Colon (tissue), 2 donors: ENCODE measurements at regions not wholly inside any gene's neighbourhood (a gene's known extent, or its start where the extent isn't known, plus 50 kb on each side); places are given as distances from the start of the nearest gene placed in this dataset.

Source experiments
- FAIRE-seq: peaks from 2 replicates; lab custom pipeline; 2012; peaks lifted over from hg19 to GRCh38; lab: Jason Lieb, UNC
- donor health status: control.
- donor health status: control.

GRCh38 chr1:18535391-18536210, 54.9 kb downstream of the KLHDC7A start:
- peak; percentile 28 for FAIRE-seq

- FAIRE-seq: no peak
These were observed 55.6 kb downstream of the KLHDC7A start for GRCh38 chr1:18536356-18536755.

DNA sequence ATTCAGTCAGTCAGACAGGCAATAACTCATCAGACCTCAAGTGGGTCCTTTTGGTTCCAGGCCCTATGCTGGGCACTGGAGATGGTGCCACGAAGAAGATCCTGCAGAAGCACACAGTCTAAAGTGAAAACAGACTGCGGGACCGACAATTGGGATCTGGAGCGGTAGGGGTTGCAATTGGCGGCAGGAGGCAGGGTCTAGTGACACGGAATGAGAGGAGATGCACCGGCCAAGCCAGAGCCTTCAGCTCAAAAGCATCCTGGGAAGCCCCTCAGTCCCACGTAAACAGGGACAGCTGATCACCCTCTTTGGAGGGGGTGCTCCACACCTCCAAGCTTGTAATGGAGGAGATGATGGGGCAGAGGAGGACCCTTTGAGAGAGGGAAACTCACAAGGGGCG, 56.2 kb downstream of the KLHDC7A start:
- no peak for FAIRE-seq

DNA sequence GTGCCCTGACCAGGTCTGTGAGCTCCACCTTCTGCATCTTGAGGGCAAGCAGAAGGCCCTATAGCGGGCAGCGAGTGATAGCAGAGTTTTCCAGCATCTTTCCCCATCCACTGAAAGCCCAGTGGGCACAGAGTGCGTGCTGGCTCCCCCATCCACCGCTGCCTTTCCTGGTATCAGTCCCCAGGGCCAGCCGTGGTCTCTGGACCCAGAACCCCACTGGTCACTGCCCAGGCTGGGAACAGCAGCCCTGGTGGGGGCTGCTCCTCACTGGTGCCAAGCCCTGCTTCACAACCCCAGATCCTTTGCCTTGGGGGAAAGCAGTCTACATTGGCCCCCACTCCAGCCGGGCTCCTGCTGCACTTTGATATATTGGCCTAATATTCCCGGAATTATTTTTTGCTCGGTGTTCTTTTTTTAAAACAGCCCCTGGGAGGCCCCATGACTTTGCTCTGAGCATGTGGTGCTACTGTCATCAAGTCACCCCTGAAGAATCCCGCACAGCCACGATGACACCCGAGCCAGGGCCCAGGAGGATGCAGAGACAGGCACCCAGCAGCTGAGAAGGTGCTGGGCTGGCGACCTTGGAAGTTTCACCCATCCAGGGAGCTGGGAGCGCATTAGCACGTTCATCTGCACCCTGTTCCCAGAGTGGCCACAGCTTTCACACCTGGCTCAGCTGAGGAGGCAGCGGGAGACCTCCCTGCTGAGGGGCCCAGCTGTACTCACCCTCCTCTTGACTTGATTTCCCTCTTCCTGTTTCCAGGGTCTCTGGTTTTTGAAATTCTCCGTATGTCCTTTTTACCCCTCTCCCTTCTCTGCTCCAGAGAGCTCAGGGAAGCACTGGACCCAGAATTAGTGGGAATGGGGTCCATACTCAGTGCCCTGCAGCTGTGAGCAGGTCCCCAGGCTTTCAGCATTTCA, 56.9 kb downstream of the KLHDC7A start:
- FAIRE-seq: no peak

DNA sequence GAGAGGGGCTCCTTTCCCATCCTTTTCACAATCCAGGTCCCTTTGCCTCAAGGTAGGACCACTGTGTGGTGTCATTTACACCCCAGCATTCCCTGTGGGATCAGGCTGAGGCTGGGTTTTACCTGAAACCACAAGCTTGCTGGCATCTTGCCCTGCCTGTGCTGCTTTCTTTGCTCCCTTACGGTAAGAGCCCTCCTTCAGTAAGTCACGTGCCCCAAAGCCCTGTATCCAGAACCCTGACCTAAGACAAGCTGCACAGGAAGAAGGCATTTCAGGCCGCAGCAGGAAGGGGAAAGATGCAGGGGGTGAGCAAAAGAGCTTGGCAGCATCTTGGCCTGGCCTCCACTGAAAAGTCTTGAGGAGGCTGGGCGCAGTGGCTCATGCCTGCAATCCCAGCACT, 58.4 kb downstream of the KLHDC7A start:
- FAIRE-seq: no peak

- no peak for FAIRE-seq
These were observed 59.5 kb downstream of the KLHDC7A start for GRCh38 chr1:18540136-18540765.

DNA sequence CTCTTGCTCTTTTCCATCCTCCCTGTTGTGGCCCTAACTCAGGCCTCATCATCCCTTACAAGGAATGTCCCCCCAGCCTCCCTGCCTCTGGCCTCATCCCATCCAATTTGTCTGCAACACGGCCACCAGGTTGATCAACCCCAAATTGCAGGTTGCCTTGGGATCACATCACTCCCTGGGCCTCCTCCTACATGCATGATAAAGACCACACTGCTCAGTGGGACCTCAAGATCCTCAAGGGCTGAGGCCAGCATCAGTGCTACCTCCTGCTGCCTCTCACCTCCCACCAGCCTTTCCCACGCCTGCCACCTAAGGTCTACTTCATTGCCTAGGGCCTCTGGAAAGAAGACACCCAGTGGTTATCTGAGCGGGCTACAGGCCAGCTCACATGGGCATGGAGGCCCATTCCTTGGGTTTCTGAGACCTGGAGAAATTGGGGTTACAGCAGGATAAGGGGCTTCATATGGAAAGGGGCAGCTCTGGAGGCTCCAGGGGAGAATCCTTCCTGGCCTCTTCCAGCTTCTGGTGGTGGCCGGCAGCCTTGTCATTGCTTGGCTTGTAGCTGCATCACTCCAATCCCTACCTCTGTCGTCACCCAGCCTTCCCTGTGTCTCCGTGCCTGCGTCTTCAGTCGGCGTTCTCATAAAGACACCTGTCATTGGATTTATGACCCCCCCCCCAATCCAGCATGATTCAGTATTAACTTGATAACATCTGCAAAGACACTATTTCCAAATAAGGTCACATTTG, 60.5 kb downstream of the KLHDC7A start:
- FAIRE-seq: no peak

DNA sequence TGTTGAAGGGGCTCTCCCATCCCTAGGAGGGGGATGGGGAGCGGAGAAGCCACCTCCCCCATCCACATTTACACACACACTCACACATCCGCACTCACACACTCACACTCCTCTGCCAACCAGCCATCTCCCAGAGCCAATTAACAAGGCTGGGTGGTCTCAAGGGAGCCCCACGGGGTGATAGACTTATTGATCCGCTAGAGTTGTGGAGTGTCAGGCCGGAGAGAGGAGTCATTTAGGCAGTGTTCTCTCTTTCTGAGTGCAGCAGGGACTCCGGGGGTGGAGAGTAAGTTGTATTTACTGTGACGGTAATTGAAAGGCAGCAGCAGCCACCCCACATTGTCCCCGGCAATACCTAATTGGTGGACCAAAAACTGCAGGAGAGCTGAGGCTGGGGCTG, 61.6 kb downstream of the KLHDC7A start:
- no peak for FAIRE-seq

DNA sequence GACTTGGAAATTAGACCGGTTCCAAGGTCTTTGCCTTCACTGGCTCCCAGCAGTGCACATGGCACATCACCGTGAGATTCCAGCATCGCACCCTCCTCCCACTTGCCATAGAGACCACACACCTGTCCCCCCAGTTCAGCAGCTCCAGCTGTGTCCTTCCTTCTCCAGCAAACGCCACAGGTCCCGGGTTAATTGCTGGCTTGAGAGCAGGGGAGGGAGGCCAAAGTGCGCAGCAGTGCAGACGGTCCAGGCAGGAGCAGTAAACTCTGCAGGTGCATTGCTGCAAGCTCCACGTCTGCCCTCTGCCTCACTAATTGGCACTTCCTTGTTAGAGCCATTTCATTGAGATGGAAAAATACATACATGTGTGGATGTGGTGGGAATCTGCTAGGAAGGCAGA, 65.3 kb downstream of the KLHDC7A start:
- FAIRE-seq: no peak

DNA sequence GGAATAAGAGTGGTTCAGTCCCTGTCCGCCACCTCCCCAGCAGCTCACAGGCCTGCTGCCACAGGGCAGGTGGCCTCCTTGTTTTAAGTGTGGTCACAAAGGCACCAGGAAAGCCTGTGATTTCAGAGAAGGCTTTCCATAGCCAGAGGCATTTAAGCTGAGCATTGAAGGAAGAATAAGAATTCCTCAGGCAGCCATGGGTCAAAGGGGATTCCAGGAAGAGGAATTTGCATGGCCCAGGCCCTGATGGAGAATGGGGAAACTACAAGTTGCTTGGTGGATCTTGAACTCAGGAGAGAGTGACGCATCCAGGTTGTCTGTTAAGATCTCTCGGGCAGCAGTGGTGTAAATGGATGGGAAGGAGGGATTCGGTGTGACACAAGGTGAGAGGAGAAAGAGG, 66.7 kb downstream of the KLHDC7A start:
- FAIRE-seq: no peak

- FAIRE-seq: no peak
These were observed 67.9 kb downstream of the KLHDC7A start for GRCh38 chr1:18548643-18549042.

DNA sequence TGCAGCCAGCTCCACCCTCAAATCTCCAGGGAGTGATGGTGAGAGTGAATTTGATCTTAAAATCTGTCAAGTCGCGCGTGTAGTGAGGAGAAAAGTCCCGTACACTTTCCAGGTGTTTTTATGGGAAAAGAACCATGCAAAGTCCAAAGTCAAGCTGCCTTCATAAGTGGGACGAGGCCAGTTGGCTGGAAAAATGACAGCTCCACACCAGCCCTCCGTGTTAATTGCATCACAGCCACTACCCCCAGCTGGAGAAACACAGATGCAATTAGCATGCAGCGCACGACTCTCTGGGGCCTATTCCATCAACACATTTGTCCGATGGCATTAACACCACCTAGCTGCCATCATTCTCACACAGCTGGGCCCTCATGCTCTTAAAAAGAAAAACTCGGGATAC, 68.4 kb downstream of the KLHDC7A start:
- FAIRE-seq: no peak

GRCh38 chr1:18549906-18550305, 69.2 kb downstream of the KLHDC7A start:
- FAIRE-seq: no peak

DNA sequence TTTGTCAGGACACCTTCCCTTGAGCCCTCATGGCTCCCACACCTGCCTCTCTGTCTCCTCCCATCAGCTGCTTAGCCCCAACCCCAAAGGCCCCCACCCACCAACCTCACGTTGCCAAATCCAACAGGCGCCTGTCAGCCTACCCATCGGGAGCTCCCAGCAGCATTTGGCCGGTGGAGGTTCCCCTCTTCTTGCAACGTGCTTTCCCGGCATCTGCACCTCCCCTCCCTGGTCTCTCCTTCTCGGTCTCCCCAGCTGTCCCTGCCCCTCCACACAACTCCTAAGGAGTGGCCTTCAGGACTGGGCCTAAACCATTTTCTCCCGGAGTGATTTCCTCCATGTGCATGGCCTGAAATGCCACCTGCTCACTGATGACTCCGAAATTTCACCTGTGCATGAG, 71.9 kb downstream of the KLHDC7A start:
- FAIRE-seq: no peak

GRCh38 chr1:18553388-18553787, 72.7 kb downstream of the KLHDC7A start:
- FAIRE-seq: no peak

- no peak for FAIRE-seq
These were observed 73.4 kb downstream of the KLHDC7A start for GRCh38 chr1:18554099-18554498.

GRCh38 chr1:18554597-18554996, 73.9 kb downstream of the KLHDC7A start:
- FAIRE-seq: no peak

GRCh38 chr1:18555036-18555435, 74.3 kb downstream of the KLHDC7A start:
- FAIRE-seq: no peak

- FAIRE-seq: no peak
These were observed 74.3 kb upstream of the PAX7 start for GRCh38 chr1:18556364-18556763.

GRCh38 chr1:18557621-18558465, 72.8 kb upstream of the PAX7 start:
- FAIRE-seq: no peak

GRCh38 chr1:18560692-18561091, 70.0 kb upstream of the PAX7 start:
- no peak for FAIRE-seq
